ENCODE measurements at regions not wholly inside any gene's neighbourhood (a gene's known extent, or its start where the extent isn't known, plus 50 kb on each side); places are given as distances from the start of the nearest gene placed in this dataset.
"Not testable (repeated sequence)": the region's sequence is repeated elsewhere in the genome, so short reads cannot be mapped to it uniquely, and the experiment has no call there.

DNA sequence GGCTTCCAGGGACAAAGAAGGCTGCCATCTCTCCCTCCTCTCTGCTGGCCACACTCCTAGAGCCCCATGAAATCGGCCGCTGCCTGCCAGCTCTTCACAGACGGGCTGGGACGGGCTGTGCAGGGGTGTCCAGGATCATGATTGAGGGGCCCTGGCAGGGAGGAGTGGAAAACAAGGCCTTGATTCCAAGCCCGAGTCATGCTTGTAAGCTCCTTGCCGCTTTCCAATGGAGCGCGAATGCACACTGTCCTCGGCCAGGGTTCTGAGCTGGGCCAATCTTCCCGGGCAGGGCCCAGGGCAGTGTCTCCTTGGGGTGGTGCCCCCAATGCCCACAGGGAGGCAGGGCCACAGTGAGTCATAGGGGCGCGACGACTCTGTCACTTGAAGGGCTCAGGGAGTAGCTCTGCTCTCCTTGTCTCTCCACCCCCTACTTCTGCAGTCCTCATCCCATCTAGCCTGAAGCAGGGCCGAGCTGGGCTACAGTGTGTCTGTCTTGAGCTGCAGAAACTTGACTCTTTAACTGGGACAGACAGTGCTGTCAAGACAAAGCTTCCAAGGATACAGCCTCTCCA is 186.2 kb upstream of the SVIL start:
- peak; percentile 92 for DNase-seq

DNA sequence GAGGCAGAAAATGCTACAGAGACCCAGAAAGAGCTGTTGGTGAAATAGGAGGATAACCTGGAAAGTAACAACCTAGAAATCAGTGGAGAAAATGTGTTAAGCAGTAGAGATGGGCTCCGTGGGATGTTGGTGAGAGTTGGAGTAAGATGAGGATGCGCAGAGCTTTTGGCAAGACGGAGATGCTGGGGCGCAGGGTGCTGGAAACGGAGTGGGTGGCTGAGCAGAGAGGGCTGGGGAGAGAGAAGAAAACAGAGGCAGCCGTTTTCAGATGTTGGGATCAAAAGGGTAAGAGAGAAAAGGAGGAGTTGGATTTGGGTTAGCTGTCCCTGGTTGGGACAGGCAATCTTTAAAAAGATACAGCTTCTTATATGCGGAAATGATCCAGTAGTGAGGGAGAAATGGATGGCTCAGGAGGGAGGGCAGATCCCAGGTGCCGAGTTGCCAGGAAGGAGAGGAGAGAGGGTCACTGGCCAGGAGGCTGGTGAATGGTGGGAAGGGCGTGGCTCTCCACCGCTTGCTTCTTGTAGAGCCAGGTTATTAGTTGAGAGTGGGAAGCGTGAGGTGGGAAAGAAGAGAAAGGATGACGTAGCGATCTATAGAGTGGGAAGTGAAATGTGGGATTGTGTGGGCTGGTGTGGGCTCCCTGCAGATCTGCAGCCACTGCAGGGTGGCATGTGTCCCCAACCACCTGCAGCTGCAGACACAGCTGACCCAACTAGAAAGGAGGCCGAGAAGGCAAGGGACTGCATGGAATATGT is 182.2 kb upstream of the SVIL start:
- DNase-seq: no peak

DNA sequence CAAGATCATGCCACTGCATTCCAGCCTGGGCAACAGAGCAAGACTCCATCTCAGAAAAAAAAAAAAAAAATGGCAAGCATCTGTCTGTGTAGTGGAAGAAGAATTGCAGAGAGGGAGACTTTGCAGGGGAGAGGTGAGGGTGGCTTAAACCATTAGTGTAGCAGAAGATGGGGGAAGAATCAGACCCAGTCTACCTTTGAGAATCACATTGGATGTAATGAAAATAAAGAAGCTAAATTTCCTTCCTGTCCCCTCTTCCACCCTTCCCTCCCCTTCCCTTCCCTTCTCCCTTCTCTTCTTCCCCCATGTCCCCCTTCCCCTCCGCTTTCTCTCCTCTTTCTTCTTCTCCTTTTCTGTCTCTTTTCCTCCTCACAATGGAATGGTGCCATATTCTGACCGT is 180.8 kb upstream of the SVIL start:
- DNase-seq: no peak

DNA sequence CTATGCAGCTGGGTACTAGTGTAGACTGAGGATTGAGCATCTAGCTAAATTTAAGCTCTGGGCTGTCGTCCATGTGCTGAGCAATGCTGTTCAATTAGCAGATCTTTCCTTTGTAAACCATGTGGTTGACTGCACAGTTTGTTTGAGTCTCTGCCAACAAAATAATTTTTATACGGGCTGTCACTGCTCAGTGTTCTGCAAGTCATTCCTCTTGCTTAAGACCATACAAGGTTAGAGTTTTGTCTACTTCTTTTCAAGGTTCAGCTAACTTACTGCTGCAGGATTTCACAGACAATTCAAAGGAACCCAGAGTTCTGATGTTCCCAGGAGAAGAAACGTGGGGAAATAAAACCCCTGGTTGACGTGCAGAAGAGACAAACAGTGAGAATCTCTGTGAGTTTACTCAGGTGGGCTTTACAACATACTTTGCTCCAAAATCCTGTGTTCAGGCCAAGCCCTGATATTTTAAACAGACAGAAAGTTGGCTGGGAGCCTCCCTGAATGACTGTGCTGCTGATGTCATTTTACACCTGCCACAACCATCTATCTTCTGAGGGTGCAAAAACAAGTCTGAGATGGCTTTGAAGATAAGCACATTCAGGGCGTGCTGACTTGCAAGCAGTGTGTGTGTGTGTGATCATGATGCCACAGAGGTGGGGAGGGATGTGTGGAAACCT is 177.1 kb upstream of the SVIL start:
- DNase-seq: peak; percentile 60

DNA sequence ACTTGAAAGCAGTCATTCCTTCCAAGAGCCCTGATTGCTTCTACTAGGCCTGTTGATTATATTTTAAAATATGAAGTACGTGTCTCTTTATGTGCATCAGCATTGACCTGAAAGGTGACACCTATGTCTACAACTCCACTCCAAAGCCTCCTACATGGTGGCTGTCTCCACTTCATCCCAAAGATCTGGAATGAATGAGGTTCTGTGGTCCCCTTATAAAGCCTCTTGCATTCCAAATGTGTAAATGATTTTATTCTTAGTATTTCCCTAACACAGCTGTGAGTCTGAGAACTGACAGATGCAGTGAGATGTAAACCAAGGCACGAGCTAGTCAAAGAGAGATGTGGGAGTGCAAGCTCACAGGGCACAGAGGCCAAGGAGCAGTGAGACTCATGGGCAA is 176.0 kb upstream of the SVIL start:
- no peak for DNase-seq

DNA sequence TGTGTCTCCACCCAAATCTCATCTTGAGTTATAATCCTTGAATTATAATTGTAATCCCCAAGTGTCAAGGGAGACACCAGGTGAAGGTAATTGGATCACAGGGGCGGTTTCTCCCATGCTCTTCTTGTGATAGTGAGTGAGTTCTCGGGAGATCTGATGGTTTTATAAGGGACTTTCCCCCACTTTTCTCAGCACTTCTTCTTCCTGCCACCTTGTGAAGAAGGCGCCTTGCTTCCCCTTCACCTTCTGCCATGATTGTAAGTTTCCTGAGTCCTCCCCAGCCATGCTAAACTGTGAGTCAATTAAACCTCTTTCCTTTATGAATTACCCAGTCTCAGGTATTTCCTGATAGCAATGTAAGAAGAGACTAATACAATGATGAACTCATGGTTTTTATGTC is 175.5 kb upstream of the SVIL start:
- DNase-seq: not testable (repeated sequence)

DNA sequence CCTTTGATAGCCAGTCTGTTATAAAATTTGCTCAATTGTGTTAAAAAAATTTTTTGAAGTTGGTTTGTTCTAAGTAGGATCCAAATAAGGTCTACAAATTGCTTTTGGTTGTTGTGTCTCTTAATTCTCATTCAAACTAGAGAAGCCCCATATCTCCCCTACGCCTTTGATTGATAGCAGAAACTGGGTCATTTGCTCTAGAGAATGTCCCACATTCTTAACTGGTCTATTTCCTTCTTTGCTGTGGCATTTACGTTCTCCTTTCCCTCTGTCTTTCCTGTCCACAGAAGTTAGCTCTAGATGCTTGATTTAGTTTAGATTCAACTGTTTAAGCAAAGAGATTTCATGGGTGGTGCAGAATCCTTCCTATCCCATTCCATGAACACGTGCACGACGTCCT is 174.6 kb upstream of the SVIL start:
- DNase-seq: no peak

DNA sequence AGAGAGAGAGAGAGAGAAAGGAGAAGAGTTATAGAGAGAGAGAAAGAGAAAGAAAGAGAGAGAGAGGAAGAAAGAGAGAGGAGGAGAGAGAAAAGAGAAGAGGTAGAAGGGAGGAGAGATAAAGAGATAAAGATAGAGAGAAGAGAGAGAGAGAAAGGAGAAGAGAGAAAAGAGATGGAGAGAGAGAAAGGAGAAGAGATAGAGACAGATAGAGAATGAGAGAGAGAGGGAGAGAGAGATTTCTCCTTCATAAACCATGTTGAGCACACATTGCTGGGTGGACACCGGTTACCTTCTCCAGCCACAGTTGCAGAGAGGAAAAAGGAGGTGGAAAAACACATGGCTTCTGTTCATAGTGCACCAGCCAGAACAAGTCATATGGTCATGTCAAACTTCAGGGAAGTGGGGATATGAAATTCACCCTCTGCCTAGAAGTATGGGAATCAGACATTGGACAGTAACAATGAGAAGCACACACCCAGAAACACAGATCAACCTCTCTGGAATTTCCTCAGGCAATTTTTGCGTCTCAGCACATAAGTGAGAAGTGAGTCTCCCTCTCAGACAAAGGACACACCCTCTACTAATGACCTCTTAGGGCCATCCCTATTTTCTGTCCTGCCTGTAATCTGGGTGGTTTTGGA is 172.5 kb upstream of the SVIL start:
- DNase-seq: no peak

DNA sequence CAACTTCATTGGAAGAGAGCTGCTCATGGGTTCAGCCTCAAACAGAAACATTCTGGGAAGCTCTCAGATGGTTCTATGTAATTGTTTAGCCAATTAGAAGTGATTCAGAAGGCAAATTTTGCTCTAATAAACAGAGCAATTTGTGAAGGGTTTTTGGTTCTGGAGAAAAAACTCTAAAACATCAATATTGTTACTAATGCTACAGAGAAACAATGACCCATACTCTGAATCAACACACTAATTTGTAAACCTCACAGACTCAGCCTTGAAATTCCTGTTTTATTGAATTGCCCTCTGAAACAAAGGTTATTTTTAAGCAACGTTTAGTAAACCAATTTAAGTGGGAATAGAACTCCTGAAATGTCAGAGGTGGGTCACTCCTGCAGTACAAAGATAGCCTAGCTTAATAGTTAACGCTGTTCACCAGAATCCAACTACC is 171.6 kb upstream of the SVIL start:
- DNase-seq: no peak

DNA sequence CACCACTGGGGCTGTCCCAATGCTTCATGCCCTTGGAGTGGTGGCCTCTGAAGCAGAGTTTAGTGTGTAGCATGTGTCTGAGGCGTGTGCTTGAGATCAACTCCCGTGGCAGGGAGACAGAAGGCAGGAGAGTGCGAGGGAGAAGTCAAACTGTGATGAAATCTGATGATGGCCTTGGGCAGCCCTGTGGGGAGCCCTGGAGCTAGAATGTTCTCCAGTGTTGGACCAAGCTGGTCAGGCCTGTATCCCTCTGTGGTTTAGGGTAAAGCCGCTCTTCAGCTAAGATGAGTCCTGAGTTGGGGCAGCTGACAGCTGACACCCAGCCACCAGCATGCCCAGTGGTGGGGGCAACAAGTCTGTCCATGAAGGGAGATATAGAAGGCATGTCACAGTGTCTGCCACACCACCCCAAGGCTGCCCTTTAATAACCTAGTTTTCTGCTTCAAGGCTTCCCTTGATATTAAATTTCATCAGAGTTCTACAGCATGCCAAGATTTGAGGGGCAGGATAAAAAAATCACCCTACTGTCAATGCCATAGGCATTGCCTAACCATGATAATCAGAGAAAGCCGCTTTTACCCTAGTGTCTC is 170.5 kb upstream of the SVIL start:
- no peak for DNase-seq

DNA sequence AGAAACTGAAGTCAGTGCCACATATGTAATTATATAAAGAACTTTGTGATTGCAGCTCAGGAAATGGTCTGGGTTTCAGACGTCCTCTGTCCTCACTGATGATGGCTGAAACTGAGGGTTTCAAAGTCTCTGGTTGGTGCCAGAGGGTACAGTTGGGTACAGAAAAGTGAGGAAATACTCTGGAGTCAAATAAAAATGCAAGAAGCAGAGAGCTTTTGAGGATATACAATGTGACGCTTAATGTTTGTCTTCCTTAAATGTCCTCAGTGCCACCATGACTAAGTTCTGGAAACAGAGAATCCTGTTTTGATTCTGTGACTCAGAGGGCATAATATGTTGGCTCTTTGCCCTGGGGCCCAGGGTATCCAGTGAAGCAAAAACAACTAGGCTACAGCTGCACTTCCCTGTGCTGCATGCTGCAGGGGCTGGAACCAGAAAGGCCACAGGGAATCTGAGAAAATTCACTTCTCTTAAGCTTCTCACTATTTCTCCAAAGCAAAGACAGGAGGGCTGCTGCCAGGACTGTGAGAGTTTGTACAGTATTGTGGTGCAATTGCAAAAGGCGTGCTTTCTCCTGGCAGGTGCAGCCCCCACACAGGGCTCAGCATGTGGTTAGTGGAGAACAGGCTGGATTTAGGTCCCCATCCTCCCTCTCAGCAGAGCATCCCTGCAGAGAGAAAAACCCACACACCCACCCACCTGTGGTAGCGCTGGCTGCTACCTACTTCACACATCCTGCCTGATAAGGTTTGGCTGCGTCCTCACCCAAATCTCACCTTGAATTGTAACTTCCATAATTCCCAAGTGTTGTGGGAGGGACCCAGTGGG is 169.5 kb upstream of the SVIL start:
- DNase-seq: peak; percentile 65

DNA sequence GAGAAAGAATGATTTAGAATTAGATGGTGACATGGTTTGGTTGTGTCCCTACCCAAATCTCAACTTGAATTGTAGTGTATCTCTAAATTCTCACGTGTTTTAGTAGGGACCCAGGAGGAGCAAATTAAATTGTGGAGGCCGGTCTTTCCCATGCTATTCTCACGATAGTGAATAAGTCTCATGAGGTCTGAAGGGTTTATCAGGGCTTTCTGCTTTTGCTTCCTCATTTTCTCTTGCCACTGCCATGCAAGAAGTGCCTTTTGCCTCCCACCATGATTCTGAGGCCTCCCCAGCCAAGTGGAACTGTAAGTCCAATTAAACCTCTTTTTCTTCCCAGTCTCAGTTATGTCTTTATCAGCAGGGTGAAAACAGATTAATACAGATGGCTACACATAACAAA is 167.4 kb upstream of the SVIL start:
- DNase-seq: no peak

DNA sequence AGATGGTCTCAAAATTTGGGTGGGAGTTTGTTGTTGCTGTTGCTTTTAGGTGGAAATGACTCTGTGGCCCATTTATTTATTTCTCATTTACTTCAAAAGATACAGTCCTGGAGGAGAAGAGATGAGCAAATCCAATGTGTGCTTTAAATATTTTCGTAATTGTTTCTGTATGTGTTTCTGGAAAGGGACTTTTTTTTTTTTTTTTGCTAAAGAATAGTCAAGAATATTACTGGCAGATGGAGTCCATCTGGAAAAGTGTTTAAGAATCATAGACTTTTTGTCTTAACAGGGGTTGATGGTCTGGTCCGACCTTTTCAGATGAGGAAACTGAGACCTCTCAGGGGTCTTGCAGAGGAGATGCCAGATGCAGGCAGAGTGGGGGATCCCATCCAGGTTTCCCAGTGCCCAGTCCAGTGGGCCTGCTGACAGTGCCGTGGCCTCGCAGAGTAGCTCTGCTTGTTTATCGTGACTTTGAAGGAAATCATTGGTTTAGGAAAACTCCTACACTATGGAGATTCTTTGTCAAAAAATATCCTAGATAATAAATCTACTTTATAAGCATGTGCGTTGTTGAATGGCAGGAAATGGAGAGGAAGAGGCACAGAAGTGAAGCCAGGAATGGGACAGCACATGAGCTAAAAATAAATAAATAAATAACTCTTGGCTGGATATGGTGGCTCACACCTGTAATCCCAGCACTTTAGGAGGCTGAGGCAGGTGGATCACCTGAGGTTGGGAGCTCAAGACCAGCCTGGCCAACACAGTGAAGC is 164.3 kb upstream of the SVIL start:
- DNase-seq: no peak

DNA sequence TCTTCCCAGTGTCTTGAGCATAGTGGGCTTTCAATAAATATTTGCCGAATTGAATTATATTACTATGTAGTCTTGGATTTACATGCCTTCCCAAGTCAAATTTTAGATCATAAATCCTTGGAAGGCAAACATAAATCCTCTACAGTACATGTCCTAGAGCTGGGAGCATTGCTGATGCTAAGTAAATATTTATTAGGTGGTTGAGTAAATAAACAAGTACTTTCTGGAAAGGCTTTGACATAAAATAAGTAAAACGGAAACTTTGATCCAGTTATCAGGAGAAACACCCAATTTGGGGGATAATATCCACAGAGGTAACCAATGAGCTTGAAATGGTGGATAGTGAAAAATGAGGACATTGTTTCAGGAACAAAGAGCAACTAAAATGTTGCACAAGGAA is 162.8 kb upstream of the SVIL start:
- DNase-seq: no peak

DNA sequence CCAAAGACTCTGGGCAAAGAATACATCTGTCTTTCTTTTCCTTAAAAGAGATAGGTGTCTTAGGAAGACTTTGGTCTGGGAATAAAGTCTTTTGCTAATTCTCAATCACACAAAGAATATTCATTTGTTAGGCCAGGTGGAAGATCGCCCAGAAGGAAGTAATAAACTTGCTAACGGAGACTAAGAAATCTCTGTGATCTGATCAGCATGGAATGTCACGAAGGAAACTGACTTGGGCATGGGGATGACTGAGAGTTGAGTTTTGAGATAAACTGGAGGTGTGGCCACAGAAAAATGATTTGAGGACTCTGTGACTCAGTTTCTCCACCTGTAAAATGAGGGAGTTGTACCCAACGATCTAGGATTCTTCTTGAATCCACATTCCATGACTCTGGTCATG is 161.1 kb upstream of the SVIL start:
- DNase-seq: no peak

DNA sequence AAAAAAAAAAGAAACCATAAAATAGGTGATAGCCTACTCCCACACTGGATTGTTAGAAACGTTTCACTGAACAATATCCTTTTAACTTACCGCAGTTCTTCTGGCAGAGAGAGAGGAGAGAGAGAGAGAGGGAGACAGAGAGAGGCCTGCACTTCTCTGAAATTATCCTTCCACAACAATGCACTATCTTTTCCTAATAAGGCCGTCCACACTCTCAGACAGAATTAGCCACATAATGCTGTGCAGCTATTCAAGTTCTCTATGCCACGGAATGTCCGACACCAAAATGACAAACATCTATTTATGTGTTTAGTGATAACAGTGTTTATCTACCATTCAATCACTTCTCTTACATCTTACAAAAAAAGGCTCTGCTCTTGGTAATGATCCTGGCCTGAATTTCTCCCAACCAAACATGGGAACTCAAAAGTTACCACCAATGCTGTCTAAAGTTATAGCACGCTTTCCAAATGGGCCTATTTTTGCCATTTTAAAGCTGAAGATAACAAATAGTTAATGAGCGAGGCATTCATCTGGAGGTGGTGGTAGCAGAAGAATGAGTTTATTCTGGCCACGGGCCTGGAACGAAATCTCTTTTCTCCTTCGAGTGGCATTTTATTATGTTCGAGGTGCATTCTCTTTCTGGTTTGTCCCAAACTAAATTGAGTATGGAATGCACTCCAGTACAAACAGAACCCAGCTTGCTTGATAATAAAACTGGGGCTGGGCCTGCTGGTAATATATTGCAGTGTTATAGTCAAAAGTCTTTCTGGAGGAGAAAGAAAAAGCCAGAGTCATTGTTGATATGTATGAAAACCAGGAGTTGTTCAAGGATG is 160.2 kb upstream of the SVIL start:
- DNase-seq: no peak

DNA sequence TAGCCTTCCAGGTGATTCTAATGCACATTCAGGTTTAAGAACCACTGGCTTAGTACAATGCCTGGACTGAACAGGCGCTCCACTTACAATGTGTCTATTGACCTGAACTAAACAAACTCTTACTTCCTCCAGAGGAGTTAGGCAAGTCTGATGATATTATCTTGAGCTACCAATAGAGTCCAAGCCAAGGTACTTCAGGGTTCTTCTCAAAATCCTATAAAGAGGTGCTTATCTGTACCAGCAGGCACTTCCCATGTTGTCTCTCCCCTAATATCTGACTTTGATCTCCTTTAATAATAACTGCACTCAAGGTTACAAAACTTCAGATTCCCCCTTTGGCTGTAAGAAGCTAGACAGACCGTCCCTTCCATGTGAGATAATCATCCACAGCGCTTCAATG is 157.0 kb upstream of the SVIL start:
- no peak for DNase-seq

DNA sequence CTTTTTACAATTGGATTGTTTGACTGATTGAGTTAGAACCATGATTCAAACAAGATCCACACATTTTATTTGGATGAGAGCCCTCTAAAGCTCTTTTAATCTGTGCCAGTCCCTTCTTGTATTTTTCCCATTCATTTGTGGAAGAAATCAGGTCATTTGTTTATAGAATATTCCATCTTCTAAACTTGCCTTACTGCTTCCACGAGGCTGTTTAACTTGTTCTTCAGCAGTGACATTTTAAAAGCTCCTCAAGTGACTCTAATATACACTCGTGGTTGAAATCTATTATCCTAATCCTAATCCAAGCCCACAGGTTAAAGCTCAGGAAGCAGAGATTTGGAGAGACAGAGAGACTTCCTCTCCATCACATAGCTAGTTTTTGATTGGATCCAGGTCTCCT is 155.4 kb upstream of the SVIL start:
- DNase-seq: no peak

DNA sequence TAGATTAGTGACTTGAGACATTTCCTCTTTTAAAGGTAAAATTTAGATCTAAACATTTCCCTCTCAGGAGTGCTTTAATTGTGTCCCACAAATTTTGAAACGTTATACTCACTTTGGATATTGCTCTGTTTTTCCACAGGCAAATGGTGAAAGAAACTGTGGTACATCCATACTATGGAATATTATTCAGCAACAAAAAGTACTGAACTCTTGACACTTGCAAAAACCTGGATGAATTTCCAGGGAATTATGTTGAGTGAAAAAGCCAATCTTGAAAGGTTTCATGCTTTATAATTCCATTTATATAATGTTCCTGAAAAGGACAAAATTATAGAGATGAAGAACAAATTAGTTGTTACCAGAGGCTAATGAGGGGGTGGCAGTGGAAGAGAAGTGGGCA is 153.3 kb upstream of the SVIL start:
- DNase-seq: no peak

DNA sequence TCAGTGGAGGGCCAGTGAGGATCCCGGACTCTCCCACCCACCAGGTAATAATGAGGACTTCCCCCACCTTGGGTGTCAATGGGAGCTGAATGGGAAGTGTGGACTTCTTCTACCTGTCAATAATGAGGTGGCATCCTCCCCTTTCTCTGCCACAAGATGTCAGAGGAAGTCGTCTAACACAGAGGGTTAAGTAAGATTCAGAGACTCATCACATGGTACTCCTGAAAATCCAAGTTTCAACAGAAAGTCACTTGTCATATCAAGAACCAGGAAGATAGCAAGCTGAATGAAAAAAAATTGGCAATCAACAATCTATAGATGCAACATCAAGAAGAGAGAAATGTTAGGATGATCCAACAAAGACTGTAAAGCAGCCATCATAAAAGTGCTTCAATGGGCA is 150.9 kb upstream of the SVIL start:
- DNase-seq: no peak

Measured in femur (tissue), 1 donor.